PFSK-1 (cell line): ENCODE measurements at regions not wholly inside any gene's neighbourhood (a gene's known extent, or its start where the extent isn't known, plus 50 kb on each side); places are given as distances from the start of the nearest gene placed in this dataset.

ENCODE experiments used
- FOXP2 ChIP-seq: optimal IDR thresholded peaks from 2 replicates; pipeline ENCODE3; 2011; ENCODE audit warnings: borderline replicate concordance, control low read depth, inconsistent platforms; ENCODE audit not compliant: insufficient read depth; ENCODE audit errors: extremely low read length, extremely low read depth
- POLR2AphosphoS5 ChIP-seq: IDR thresholded peaks from 2 replicates; pipeline ENCODE4 v1.6.1; 2012; ENCODE audit warnings: low read depth, mild to moderate bottlenecking, control low read depth, low read length, moderate library complexity
- REST ChIP-seq, 2 experiments: IDR thresholded peaks; 2 replicates each; pipeline versions ENCODE4 v1.6.1 to v1.8.0; 2011 to 2012; ENCODE audit warnings: low read depth in 2 of 2, low read length in 2 of 2, control low read depth in 1 of 2, inconsistent platforms in 1 of 2, mild to moderate bottlenecking in 1 of 2, moderate library complexity in 1 of 2; ENCODE audit not compliant: insufficient read depth in 1 of 2
- SIN3A ChIP-seq: IDR thresholded peaks from 2 replicates; pipeline ENCODE4 v1.6.1; 2012; ENCODE audit warnings: mild to moderate bottlenecking, low read length, moderate library complexity, borderline replicate concordance; ENCODE audit not compliant: insufficient read depth
- TAF1 ChIP-seq: IDR thresholded peaks from 2 replicates; pipeline ENCODE4 v1.6.1; 2012; ENCODE audit warnings: low read length, control low read depth, borderline replicate concordance; ENCODE audit not compliant: insufficient read depth

- TF ChIP-seq FOXP2, result no peak
- TF ChIP-seq POLR2AphosphoS5, result no peak
- TF ChIP-seq SIN3A, result no peak
- TF ChIP-seq TAF1, result no peak
- TF ChIP-seq REST (IDR thresholded peaks at IDR 0.05; ENCODE audit: insufficient read depth in 1 of 2, low read depth in 2 of 2, low read length in 2 of 2), result no peak
Observed at GRCh38 chr12:59079472-59079871, 159.2 kb upstream of the LRIG3 start.

GRCh38 chr12:59079002-59079401 lies 158.7 kb upstream of the LRIG3 start:
- TF ChIP-seq SIN3A, result no peak
- TF ChIP-seq REST (IDR thresholded peaks at IDR 0.05; ENCODE audit: insufficient read depth in 1 of 2, low read depth in 2 of 2, low read length in 2 of 2), result no peak
- no peak for TF ChIP-seq POLR2AphosphoS5
- no peak for TF ChIP-seq TAF1
- no peak for TF ChIP-seq FOXP2

- no peak for TF ChIP-seq POLR2AphosphoS5
- TF ChIP-seq TAF1, result no peak
- TF ChIP-seq SIN3A, result no peak
- no peak for TF ChIP-seq FOXP2
- no peak for TF ChIP-seq REST (IDR thresholded peaks at IDR 0.05; ENCODE audit: insufficient read depth in 1 of 2, low read depth in 2 of 2, low read length in 2 of 2)
Observed at GRCh38 chr12:59077575-59078426, 157.5 kb upstream of the LRIG3 start.

- TF ChIP-seq REST (IDR thresholded peaks at IDR 0.05; ENCODE audit: insufficient read depth in 1 of 2, low read depth in 2 of 2, low read length in 2 of 2) (no peak), POLR2AphosphoS5 (no peak), SIN3A (no peak), TAF1 (no peak), FOXP2 (no peak)
Observed at GRCh38 chr12:59077153-59077552, 156.8 kb upstream of the LRIG3 start.

GRCh38 chr12:59076622-59077021 lies 156.3 kb upstream of the LRIG3 start:
- TF ChIP-seq FOXP2 (no peak), REST (IDR thresholded peaks at IDR 0.05; ENCODE audit: insufficient read depth in 1 of 2, low read depth in 2 of 2, low read length in 2 of 2) (no peak), POLR2AphosphoS5 (no peak), SIN3A (no peak), TAF1 (no peak)
